H9 (cell line): ENCODE measurements at regions not wholly inside any gene's neighbourhood (a gene's known extent, or its start where the extent isn't known, plus 50 kb on each side); places are given as distances from the start of the nearest gene placed in this dataset.

Source experiments
- DNase-seq: peaks from one replicate; pipeline ENCODE4 v3.0.0-alpha.2; 2017
- H2AFZ ChIP-seq: one replicate; pipeline ENCODE4 v1.6.1; 2013; ENCODE audit warnings: mild to moderate bottlenecking, low read length, control low read depth, moderate library complexity
- H2AK5ac ChIP-seq: 2 replicates; pipeline ENCODE4 v1.6.1; 2013; ENCODE audit warnings: low read length, control low read depth, mixed read lengths; ENCODE audit not compliant: insufficient read length
- H2BK120ac ChIP-seq: one replicate; pipeline ENCODE4 v1.6.1; 2013; ENCODE audit warnings: low read depth, mild to moderate bottlenecking, low read length, control low read depth, inconsistent platforms; ENCODE audit not compliant: poor library complexity, severe bottlenecking
- H2BK12ac ChIP-seq: 2 replicates; pipeline ENCODE4 v1.6.1; 2013; ENCODE audit warnings: low read length, control low read depth, mixed read lengths, low read depth; ENCODE audit not compliant: insufficient read length
- H2BK15ac ChIP-seq: 2 replicates; pipeline ENCODE4 v1.6.1; 2013; ENCODE audit warnings: low read depth, low read length, control low read depth
- H2BK20ac ChIP-seq: one replicate; pipeline ENCODE4 v1.6.1; 2013; ENCODE audit warnings: low read depth, mild to moderate bottlenecking, low read length, control low read depth, inconsistent platforms; ENCODE audit not compliant: poor library complexity, severe bottlenecking
- H2BK5ac ChIP-seq: 2 replicates; pipeline ENCODE4 v1.6.1; 2013; ENCODE audit warnings: low read length, control low read depth, mixed read lengths; ENCODE audit not compliant: insufficient read length
- H3K14ac ChIP-seq: 2 replicates; pipeline ENCODE4 v1.6.1; 2013; ENCODE audit warnings: low read length, control low read depth; ENCODE audit not compliant: insufficient read depth
- H3K18ac ChIP-seq: 2 replicates; pipeline ENCODE4 v1.6.1; 2013; ENCODE audit warnings: low read depth, mild to moderate bottlenecking, mixed read lengths, low read length, control low read depth; ENCODE audit not compliant: insufficient read length
- H3K23ac ChIP-seq: 2 replicates; pipeline ENCODE4 v1.6.1; 2013; ENCODE audit warnings: low read length, control low read depth, mixed read lengths, low read depth; ENCODE audit not compliant: insufficient read length
- H3K23me2 ChIP-seq: 2 replicates; pipeline ENCODE4 v1.6.1; 2013; ENCODE audit warnings: low read depth, mild to moderate bottlenecking, mixed read lengths, low read length, control low read depth; ENCODE audit not compliant: insufficient read length, poor library complexity, severe bottlenecking
- H3K27ac ChIP-seq: 2 replicates; pipeline ENCODE4 v1.5.1; 2013; ENCODE audit warnings: low read length, control low read depth, mixed read lengths, low read depth; ENCODE audit not compliant: insufficient read length
- H3K27me3 ChIP-seq: 2 replicates; pipeline ENCODE4 v1.6.1; 2013; ENCODE audit warnings: low read length, control low read depth, inconsistent platforms; ENCODE audit not compliant: insufficient read depth
- H3K4ac ChIP-seq: 2 replicates; pipeline ENCODE4 v1.6.1; 2013; ENCODE audit warnings: low read depth, mild to moderate bottlenecking, control low read depth, inconsistent platforms, low read length, moderate library complexity
- H3K4me1 ChIP-seq: 2 replicates; pipeline ENCODE4 v1.6.1; 2013; ENCODE audit warnings: low read length, control low read depth, inconsistent platforms; ENCODE audit not compliant: insufficient read depth
- H3K4me2 ChIP-seq: 2 replicates; pipeline ENCODE4 v1.6.1; 2013; ENCODE audit warnings: low read length, control low read depth, mixed read lengths; ENCODE audit not compliant: insufficient read length, insufficient read depth
- H3K56ac ChIP-seq: 2 replicates; pipeline ENCODE4 v1.6.1; 2013; ENCODE audit warnings: low read depth, mild to moderate bottlenecking, mixed read lengths, low read length, control low read depth; ENCODE audit not compliant: insufficient read length
- H3K79me1 ChIP-seq: 2 replicates; pipeline ENCODE4 v1.6.1; 2013; ENCODE audit warnings: low read depth, mild to moderate bottlenecking, moderate library complexity, low read length, control low read depth, inconsistent platforms; ENCODE audit not compliant: insufficient read depth, poor library complexity, severe bottlenecking
- H3K79me2 ChIP-seq: 2 replicates; pipeline ENCODE4 v1.6.1; 2013; ENCODE audit warnings: low read length, control low read depth, inconsistent platforms; ENCODE audit not compliant: insufficient read depth
- H3K9ac ChIP-seq: 2 replicates; pipeline ENCODE4 v1.6.1; 2013; ENCODE audit warnings: low read length, control low read depth, mixed read lengths; ENCODE audit not compliant: insufficient read length; ENCODE audit errors: extremely low read depth
- H3K9me3 ChIP-seq: one replicate; pipeline ENCODE4 v1.6.1; 2013; ENCODE audit warnings: low read depth, low read length, inconsistent platforms; ENCODE audit not compliant: control insufficient read depth
- H3T11ph ChIP-seq: one replicate; pipeline ENCODE4 v1.6.1; 2013; ENCODE audit warnings: mild to moderate bottlenecking, low read length, control low read depth, inconsistent platforms
- H4K20me1 ChIP-seq: one replicate; pipeline ENCODE4 v1.6.1; 2013; ENCODE audit not compliant: control insufficient read depth, insufficient read length, insufficient read depth
- H4K5ac ChIP-seq: 2 replicates; pipeline ENCODE4 v1.6.1; 2013; ENCODE audit warnings: low read depth, mild to moderate bottlenecking, mixed read lengths, low read length, control low read depth; ENCODE audit not compliant: insufficient read length
- H4K8ac ChIP-seq: replicated peaks from 2 replicates; pipeline ENCODE4 v1.6.1; 2013; ENCODE audit warnings: low read length, control low read depth, mixed read lengths, low read depth; ENCODE audit not compliant: insufficient read length
- H4K91ac ChIP-seq: 2 replicates; pipeline ENCODE4 v1.6.1; 2013; ENCODE audit warnings: low read depth, mild to moderate bottlenecking, moderate library complexity, mixed read lengths, low read length, control low read depth; ENCODE audit not compliant: insufficient read length
- H3K27ac Mint-ChIP-seq, 3 experiments: 2 replicates in 2 of 3; 3 replicates in 1 of 3; pipeline ENCODE4 v1.8.0; 2020 to 2021; ENCODE audit warnings: mixed read lengths in 3 of 3, mild to moderate bottlenecking in 1 of 3, moderate library complexity in 1 of 3
- H3K27me3 Mint-ChIP-seq: 2 replicates; pipeline ENCODE4 v1.8.0; 2021; ENCODE audit warnings: low read depth, mild to moderate bottlenecking, moderate library complexity, mixed read lengths
- H3K36me3 Mint-ChIP-seq, 3 experiments: 2 replicates in 2 of 3; 3 replicates in 1 of 3; pipeline ENCODE4 v1.8.0; 2020 to 2021; ENCODE audit warnings: low read depth in 3 of 3, mixed read lengths in 3 of 3; ENCODE audit not compliant: insufficient read depth in 1 of 3
- H3K4me1 Mint-ChIP-seq, 2 experiments: 2 replicates each; pipeline ENCODE4 v1.8.0; 2020; ENCODE audit warnings: mixed read lengths in 2 of 2
- H3K4me3 Mint-ChIP-seq, 2 experiments: 2 replicates in 1 of 2; 3 replicates in 1 of 2; pipeline ENCODE4 v1.8.0; 2020 to 2021; ENCODE audit warnings: mild to moderate bottlenecking in 2 of 2, mixed read lengths in 2 of 2, moderate library complexity in 1 of 2
- H3K9me3 Mint-ChIP-seq, 2 experiments: 2 replicates in 1 of 2; 3 replicates in 1 of 2; pipeline ENCODE4 v1.8.0; 2020; ENCODE audit warnings: mild to moderate bottlenecking in 2 of 2, mixed read lengths in 2 of 2, moderate library complexity in 1 of 2
- CTCF ChIP-seq: fragments of 200-600 bp; sonication (generic); conservative IDR thresholded peaks from 3 replicates; pipeline ENCODE4 v1.8.0; 2021; ENCODE audit warnings: antibody characterized with exemption, mild to moderate bottlenecking
- WGBS: extraction: QIAGEN DNeasy Blood & Tissue Kit; methylation state at CpG from one replicate; pipeline ENCODE4 v1.1.7; 2013; ENCODE audit warnings: missing lambda C conversion rate, low lambda C conversion rate, mixed read lengths; ENCODE audit not compliant: insufficient read length; ENCODE audit errors: extremely low coverage; 5-methylcytosine and 5-hydroxymethylcytosine counted together

GRCh38 chr1:199792874-199793273 is 234.6 kb upstream of the NR5A2 start:
- no peaks in the 10 kb centered on the region for H3K23me2 ChIP-seq
- H2BK5ac ChIP-seq, result no peak overlapping the region
- no peak overlapping the region for H3T11ph ChIP-seq
- no peaks in the 10 kb centered on the region for H3K9me3 ChIP-seq
- H3K4ac ChIP-seq, result no peak overlapping the region
- no CpG with 5 or more reads among the region's 1 CpG for WGBS
- H4K20me1 ChIP-seq, result no peaks in the 10 kb centered on the region
- no peak for TF ChIP-seq CTCF
- H3K4me3 Mint-ChIP-seq, result no peak overlapping the region
- no peak overlapping the region for H3K4me2 ChIP-seq
- H4K8ac ChIP-seq, result no peak overlapping the region
- H3K27ac ChIP-seq, result no peak overlapping the region
- no peaks in the 10 kb centered on the region for H3K27me3 Mint-ChIP-seq
- no peak overlapping the region for H3K14ac ChIP-seq
- no peak overlapping the region for H2BK20ac ChIP-seq
- no peak overlapping the region for H3K56ac ChIP-seq
- no peak overlapping the region for H3K9ac ChIP-seq
- DNase-seq, result no peak
- peaks cover 17 to 21% of the 10 kb centered on the region in 2 experiments for H3K4me1 Mint-ChIP-seq
- no peaks in the 10 kb centered on the region for H3K79me2 ChIP-seq
- H3K9me3 Mint-ChIP-seq, result no peaks in the 10 kb centered on the region; a peak in 1 of 5 replicates
- H2AK5ac ChIP-seq, result no peak overlapping the region
- H4K91ac ChIP-seq, result no peak overlapping the region
- H2BK120ac ChIP-seq, result no peak overlapping the region
- no peak overlapping the region for H3K18ac ChIP-seq
- no peaks in the 10 kb centered on the region for H3K27me3 ChIP-seq
- H3K23ac ChIP-seq, result no peak overlapping the region
- no peak overlapping the region for H2BK15ac ChIP-seq
- H2AFZ ChIP-seq, result no peak overlapping the region
- no peak overlapping the region for H2BK12ac ChIP-seq
- peaks cover 6% of the 10 kb centered on the region; the same call in 1 of the 2 replicates for H3K4me1 ChIP-seq
- no peaks in the 10 kb centered on the region for H3K79me1 ChIP-seq
- H3K36me3 Mint-ChIP-seq, result no peaks in the 10 kb centered on the region
- no peak overlapping the region for H4K5ac ChIP-seq
- H3K27ac Mint-ChIP-seq, result no peak overlapping the region
